ENCODE measurements at regions not wholly inside any gene's neighbourhood (a gene's known extent, or its start where the extent isn't known, plus 50 kb on each side); places are given as distances from the start of the nearest gene placed in this dataset.

GRCh38 chr18:1796636-1797035 lies 774.7 kb downstream of the METTL4 start:
- no peak for DNase-seq (ENCODE audit: low read depth)
- H3K4me3 ChIP-seq (ENCODE audit: low read length): no peak overlapping the region
- no peak for TF ChIP-seq CTCF (IDR thresholded peaks at IDR 0.05; ENCODE audit: insufficient read depth, low read depth, low read length, missing control alignments)

- DNase-seq (ENCODE audit: low read depth): no peak
- H3K4me3 ChIP-seq (ENCODE audit: low read length): no peak overlapping the region
- no peak for TF ChIP-seq CTCF (IDR thresholded peaks at IDR 0.05; ENCODE audit: insufficient read depth, low read depth, low read length, missing control alignments)
These were observed 774.1 kb downstream of the METTL4 start for GRCh38 chr18:1797235-1797634.

- no peak overlapping the region for H3K4me3 ChIP-seq (ENCODE audit: low read length)
- no peak for TF ChIP-seq CTCF (IDR thresholded peaks at IDR 0.05; ENCODE audit: insufficient read depth, low read depth, low read length, missing control alignments)
- DNase-seq (ENCODE audit: low read depth): peak; percentile 42
These were observed 765.8 kb downstream of the METTL4 start for GRCh38 chr18:1805521-1805920.

- DNase-seq (ENCODE audit: low read depth): no peak
- no peak overlapping the region for H3K4me3 ChIP-seq (ENCODE audit: low read length)
- TF ChIP-seq CTCF (IDR thresholded peaks at IDR 0.05; ENCODE audit: insufficient read depth, low read depth, low read length, missing control alignments): no peak
These were observed 764.3 kb downstream of the METTL4 start for GRCh38 chr18:1806884-1807615.

GRCh38 chr18:1811282-1811681 lies 760.0 kb downstream of the METTL4 start:
- no peak for TF ChIP-seq CTCF (IDR thresholded peaks at IDR 0.05; ENCODE audit: insufficient read depth, low read depth, low read length, missing control alignments)
- DNase-seq (ENCODE audit: low read depth): no peak
- H3K4me3 ChIP-seq (ENCODE audit: low read length): no peak overlapping the region

- DNase-seq (ENCODE audit: low read depth): no peak
- no peak for TF ChIP-seq CTCF (IDR thresholded peaks at IDR 0.05; ENCODE audit: insufficient read depth, low read depth, low read length, missing control alignments)
- no peak overlapping the region for H3K4me3 ChIP-seq (ENCODE audit: low read length)
These were observed 746.0 kb downstream of the METTL4 start for GRCh38 chr18:1825296-1825695.

GRCh38 chr18:1840878-1841277 lies 730.4 kb downstream of the METTL4 start:
- no peak for TF ChIP-seq CTCF (IDR thresholded peaks at IDR 0.05; ENCODE audit: insufficient read depth, low read depth, low read length, missing control alignments)
- no peak for DNase-seq (ENCODE audit: low read depth)
- no peak overlapping the region for H3K4me3 ChIP-seq (ENCODE audit: low read length)
